Breast epithelium (tissue), 3 donors: ENCODE measurements at regions not wholly inside any gene's neighbourhood (a gene's known extent, or its start where the extent isn't known, plus 50 kb on each side); places are given as distances from the start of the nearest gene placed in this dataset.

Experiments
- CTCF ChIP-seq, 3 donors: fragments of 450-650 bp; IDR thresholded peaks; one replicate each; pipeline ENCODE4 v1.5.1; 2016 to 2017; ENCODE audit warnings: antibody characterized with exemption in 3 of 3, mild to moderate bottlenecking in 3 of 3, moderate library complexity in 3 of 3
- POLR2A ChIP-seq: fragments of 450-650 bp; IDR thresholded peaks from one replicate; pipeline ENCODE4 v1.6.1; 2016; ENCODE audit warnings: antibody characterized with exemption, mild to moderate bottlenecking, moderate library complexity

GRCh38 chr6:88304520-88304919, 138.4 kb upstream of the CNR1 start:
- TF ChIP-seq CTCF (IDR thresholded peaks at IDR 0.05): no peak
- no peak for TF ChIP-seq POLR2A
